NOMO-1 (cell line): ENCODE measurements at regions not wholly inside any gene's neighbourhood (a gene's known extent, or its start where the extent isn't known, plus 50 kb on each side); places are given as distances from the start of the nearest gene placed in this dataset.
A peak's percentile ranks its signal among the peaks of the same experiment; 100 is the strongest.
"Not testable (repeated sequence)": the region's sequence is repeated elsewhere in the genome, so short reads cannot be mapped to it uniquely, and the experiment has no call there.

ENCODE experiments used
- DNase-seq, 2 experiments: peaks; one replicate each; lab custom pipeline; 2025; ENCODE audit not compliant: unreplicated experiment in 2 of 2; lab: John Stamatoyannopoulos, UW

DNA sequence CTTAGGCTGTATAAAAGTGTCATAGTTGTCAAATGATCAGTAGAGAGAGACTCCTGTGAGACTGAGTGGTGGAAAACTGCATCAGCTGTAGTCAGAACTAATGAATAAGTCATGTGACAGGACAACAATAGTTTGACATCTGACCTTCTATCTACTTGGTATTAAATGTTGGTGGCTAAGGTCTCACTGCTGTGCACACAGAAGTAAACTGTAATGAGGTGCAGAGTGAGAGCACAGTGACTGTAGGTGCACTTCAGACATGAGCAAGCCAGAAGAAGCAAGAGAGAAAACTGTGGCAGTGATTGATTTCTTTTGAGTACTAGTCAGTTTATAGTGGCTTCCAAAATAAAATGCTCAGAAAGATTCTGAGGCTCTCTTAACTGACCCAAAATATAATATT is 803.6 kb downstream of the RAPGEF2 start:
- no peak for DNase-seq

DNA sequence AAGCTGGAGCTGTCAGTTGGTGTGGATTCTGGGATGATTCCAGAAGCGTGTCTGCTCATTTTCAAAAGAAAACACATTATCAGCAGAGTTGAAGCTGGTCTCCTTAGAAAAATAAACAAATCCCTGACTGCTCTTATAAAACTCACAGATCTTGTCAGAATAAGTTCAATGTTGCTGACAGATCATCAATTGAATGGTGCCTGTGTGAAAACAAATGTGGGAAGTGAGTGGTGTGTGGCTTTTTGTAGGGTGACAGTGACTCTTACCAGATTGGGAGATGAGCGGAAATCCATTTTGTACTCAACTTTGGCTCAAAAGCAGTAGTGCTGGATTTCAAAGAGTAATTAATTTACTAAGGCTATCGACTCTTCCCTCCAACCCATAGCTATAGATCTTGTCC is 807.8 kb downstream of the RAPGEF2 start:
- DNase-seq = no peak

DNA sequence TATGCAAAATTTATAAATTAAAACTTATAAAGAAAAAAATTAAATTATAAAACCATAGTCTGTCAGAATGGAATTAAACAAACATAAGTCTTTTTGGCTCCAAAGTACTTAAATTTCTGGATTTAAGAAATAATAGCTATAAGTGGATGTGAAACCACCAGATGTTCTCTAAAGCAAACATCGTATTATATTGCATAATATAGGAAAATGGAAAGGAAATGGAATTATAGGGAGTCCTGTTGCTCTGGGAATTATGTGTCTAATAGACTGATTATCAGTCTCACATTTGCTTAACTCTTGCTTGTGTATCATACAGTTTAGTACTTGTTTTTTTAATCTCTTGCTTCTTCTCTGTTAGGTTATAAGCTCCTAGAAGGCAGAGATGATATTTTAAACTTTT is 819.2 kb downstream of the RAPGEF2 start:
- no peak for DNase-seq

DNA sequence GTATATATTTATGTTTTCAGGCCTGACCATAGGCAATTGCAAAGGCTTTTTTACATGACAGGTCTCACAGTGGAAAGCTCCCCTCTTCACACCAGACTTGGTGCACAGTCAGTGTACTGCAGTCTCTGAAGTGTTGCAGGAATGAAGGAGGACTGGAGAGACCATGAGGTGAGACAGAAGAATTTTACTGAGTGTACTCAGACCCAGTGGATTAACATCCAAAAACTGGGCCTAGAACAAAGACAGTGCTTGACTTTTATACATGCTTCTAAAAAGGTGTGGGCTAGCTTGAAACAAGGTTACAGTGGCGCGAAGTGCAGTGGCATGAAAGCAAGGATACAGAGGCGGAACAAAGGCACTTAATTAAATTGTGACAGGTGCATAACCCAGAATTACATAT is 822.9 kb downstream of the RAPGEF2 start:
- DNase-seq = no peak

DNA sequence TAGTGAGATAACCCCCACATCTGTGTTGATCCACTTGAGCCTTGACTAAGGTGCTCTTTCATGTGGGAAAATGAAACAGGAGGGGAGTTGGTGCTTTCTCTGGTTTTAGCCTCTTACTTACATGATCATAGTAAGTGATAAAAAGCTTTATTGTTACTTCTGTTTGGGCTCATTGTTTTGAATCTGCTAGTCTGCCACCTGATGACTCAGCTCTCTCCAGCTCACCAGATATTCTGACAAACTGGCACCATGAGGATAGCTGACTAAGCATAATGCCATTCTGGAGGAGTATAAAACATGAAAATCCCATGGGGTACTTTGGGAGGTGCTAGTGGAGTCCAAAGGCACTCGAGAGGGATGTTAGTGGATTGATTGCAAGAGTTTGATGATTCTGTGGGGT is 824.0 kb downstream of the RAPGEF2 start:
- DNase-seq = no peak

DNA sequence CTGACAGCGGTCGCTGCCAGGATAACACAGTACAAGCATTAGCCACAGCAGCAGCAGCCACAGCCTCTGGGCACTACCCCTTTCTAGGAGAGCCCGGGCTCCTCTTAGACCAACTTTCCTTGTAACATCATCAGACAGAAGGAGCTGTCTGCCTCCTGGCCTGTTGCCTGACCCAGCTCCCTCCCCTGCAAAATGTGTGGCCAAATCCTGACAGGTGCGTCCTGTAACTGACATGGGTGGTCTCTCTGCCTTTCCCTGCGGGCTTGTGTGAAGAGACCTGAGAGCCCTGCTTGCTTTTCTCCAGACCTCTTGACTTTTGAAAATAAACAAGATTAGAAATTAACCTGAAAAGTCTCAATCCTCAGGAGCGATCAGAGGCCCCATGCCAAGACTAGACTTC is 824.9 kb downstream of the RAPGEF2 start:
- DNase-seq = no peak

DNA sequence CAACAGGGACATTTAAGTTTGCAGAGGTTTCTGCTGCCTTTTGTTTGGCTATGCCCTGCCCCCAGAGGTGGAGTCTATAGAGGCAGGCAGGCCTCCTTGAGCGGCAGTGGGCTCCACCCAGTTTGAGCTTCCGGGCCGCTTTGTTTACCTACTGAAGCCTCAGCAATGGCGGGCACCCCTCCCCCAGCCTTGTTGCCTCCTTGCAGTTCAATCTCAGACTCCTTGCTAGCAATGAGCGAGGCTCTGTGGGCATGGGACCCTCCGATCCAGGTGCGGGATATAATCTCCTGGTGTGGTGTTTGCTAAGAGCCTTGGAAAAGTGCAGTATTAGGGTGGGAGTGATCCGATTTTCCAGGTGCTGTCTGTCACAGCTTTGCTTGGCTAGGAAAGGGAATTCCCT is 831.7 kb downstream of the RAPGEF2 start:
- DNase-seq = not testable (repeated sequence)

DNA sequence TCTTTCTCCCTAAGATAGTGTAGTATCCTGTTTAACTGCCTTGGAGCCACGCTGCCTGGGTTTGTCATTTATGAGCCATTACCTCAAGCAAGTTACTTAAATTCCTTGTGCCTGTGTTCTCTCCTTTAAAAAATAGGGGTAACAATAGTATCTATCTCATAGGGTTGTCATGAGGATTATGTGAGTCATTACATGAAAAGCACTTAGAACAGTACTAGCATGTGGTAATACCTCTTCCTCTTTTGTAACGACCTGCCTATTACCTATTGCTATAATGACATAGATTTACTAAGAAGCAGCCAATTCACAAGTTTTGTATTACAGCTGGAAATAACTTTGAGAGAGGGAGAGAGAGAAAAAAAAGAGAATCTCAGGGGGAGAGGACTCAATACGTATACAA is 834.7 kb downstream of the RAPGEF2 start:
- DNase-seq = peak in 1 of 2 experiments; percentile 29

DNA sequence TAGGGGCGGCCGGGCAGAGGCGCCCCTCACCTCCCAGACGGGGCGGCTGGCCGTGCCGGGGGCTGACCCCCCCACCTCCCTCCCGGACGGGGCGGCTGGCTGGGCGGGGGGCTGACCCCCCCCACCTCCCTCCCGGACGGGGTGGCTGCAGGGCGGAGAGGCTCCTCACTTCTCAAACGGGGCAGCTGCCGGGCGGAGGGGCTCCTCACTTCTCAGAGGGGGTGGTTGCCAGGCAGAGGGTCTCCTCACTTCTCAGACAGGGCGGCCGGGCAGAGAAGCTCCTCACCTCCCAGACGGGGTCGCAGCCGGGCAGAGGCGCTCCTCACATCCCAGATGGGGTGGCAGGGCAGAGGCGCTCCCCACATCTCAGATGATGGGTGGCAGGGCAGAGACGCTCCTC is 836.8 kb downstream of the RAPGEF2 start:
- not testable (repeated sequence) for DNase-seq

DNA sequence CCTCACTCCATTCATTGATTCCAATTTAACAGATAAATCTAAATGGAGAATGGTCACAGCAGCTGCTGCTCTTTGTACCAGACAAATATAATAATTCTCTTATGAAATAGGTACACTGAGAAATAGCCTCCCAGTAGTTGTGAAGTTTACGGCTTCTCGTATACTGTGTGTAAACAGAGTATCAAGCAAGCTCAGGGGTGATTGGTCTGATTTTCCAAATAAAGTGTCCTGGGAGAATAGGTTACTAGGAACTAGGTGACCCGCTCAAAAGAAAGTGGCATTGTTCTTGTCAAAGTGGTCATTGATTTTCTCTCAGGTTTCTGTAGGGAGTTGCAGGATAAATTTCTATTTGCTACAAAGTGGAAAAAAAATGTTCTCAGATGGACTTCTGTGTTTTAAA is 838.2 kb downstream of the RAPGEF2 start:
- DNase-seq = no peak

DNA sequence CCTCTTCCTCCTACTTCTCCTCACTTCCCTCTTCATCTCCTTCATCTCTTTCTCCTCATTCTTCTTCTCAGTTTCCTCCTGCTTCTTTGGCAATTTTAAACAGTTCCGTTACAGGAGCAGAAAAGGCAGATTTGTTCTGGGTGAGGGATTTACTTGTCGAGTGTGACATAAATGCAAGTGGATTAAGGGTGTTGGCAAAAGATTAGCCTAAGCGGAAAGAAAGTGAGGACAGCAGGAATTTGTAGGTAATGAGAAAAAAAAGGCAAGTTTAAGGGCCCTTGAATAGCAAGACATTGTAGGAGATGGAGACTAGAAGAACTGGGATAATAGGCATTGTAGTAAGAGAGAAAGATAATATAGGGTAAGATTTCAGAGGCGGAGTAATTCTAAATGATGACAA is 841.6 kb downstream of the RAPGEF2 start:
- no peak for DNase-seq

DNA sequence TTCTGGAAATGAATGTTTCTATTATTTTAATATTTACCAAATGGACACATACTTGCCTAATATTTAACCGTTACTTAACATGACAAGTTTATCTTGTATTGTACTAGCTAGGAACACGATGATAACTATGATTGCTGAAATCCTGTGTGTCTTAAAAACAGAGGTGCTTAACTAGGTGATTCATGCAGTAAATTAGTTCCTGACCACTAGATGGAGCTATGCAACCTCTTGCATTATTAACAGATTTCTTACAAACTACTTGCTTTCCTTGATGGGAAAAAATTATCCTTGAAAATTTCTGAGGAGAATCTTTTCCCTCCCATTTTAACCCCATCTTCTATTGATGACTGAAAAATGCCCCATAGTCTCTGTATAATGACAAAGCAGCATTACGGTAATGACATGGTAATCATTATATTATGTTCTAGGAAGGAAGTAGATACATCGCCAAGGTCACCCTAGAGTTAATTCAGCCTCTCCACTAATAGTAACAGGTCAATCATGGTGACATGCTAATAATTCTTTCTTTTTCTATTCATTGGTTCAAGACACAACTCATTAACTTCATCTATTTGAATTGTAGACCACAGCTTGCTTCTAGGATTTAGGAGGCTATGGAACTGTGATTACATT is 844.2 kb downstream of the RAPGEF2 start:
- peak in 1 of 2 experiments; percentile 6 for DNase-seq

DNA sequence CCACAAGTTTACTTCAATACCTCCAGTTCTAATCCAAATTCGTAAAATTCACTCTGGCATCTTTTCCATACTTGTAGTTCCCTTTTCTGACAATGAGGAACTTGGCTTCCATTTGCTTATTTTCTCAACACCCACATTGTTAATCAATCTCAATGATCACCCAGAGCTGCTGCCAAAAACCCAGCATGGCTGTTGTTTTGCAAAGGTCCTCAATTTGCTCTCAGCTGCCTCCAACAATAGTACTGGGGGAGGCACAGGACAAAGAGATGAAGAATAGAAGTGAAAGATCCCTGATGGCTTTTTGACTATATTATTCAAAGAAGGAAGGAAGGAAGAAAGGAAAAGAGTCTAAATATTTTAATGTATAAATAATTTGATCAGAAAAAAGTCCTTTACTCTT is 847.8 kb downstream of the RAPGEF2 start:
- DNase-seq = no peak

DNA sequence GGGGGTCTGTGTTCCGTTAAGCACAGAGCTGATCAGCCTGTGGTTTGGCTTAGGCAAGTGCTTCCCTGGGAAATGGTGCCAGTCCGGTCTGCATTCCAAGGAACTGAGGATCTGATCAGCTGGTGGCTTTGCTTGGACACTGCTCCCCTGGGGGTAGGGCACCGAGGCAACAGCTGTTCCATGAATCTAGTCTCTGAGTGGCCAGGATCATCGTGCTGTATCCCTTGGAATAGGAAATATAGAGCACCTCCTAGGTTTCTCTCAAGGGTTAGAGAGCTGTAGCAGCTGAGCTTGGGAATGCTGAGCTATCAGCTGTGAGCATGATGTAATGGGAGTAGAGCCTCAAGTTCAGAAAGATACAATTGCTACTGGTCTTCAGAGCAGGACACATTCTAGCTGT is 863.9 kb downstream of the RAPGEF2 start:
- DNase-seq = no peak

DNA sequence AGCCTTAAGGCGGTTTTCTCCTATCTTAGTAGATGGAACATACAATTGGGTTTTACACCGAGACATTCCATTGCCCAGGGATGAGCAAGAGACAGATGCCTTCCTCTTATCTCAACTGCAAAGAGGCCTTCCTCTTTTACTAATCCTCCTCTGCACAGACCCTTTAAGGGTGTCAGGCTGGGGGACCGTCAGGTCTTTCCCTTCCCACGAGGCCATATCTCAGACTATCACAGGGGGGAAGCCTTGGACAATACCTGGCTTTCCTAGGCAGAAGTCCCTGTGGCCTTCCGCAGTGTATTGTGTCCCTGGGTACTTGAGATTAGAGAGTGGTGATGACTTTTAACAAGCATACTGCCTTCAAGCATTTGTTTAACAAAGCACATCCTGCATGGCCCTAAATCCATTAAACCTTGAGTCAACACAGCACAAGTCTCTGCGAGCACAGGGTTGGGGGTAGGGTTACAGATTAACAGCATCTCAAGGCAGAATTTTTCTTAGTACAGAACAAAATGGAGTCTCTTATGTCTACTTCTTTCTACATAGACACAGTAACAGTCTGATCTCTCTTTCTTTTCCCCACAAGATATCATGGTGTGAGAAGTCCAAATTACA is 874.1 kb downstream of the RAPGEF2 start:
- not testable (repeated sequence) for DNase-seq

DNA sequence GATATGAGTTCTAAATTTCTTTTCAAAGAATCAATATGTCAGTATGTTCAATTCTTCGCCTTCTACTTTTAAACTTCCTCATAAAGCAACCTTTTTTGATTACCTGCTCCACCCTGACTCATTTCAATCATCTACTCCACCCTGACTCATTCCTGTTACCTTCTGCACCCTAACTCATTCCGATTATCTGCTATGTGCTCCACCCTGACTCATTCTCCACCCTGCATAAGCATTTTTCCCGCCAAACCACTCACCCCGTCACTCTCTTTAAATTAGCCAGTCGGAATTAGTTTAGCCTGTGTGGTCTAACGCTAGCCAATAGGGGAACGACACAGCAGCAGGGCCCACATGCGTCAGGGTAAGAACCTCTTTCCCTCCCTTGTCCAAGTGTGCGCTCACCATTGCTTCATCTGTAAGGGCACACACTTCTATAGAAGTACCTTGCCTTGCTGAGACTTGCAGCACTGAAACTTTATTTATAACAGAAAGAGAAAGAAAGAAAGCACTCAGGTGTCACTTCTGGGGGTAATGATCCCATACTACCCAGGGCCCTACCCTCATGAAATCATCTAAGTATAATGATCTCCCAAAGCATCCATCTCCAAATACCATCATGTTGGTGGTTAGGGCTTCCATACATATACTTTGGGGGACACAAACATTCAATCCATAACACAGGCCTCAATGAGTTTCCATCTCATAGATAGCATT is 875.2 kb downstream of the RAPGEF2 start:
- DNase-seq = no peak

DNA sequence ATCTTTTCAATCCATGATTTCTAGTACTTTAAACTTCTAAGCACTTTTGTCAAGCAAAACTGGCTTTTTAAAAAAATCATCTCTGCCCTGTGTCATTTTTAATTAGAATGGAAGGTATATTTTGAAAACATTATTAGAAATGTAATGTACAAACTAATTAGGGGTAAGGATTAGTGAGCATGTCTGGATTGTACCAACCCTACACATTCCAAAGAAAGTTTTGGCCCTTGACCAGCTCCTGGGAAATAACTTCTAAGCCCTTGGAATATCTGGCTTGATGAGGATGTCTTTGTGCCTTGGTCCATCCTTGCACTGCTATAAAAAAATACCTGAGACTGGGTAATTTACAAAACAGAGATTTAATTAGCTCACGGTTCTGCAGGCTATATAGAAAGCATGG is 876.5 kb downstream of the RAPGEF2 start:
- no peak for DNase-seq

DNA sequence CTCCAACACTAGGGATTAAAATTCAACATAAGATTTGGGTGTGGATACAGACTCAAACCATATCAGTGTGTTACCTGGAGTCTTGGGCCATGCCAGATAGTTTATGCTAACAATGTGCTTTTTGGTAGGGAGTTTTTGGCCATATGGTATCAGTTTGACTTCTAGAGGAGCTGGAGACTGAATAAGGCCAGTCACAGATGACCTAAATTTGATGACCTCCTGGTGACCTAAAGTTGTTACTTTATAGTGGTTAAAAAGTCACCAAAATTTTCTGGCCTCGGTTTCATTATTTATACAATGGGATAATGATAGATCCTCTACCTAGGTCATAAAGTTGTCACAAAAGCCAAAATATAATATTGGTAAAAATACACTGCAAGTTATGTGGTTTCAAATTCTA is 877.1 kb downstream of the RAPGEF2 start:
- DNase-seq = no peak

DNA sequence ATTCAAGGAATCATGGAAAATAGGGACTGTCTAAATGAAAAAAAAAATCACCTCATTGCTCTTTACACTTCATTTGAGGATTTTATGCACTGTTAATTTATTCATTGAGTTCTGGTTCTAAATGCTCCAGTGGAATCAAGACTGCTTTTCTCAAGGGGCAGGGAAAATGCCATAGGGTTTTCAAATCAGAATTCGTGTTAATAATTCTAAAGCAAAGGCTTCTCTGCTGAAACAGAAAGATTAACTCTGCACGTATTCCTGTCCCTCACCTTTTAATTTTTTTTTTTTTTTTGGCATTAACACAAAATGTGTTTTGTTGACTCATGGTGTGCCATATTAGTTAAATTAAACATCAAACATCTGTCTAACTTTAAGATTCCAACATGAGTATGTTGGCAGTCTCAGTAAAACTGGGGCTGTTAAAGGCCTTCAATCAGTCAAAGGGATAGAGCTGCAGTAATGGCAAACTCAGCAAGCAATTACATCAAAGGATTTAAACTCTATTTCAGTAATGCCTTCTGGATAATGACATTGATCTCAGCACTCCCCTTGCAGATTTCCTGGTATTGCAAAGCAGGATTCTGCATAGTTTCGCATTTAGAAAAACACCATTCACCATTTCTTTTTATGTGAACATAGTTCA is 878.1 kb downstream of the RAPGEF2 start:
- no peak for DNase-seq

DNA sequence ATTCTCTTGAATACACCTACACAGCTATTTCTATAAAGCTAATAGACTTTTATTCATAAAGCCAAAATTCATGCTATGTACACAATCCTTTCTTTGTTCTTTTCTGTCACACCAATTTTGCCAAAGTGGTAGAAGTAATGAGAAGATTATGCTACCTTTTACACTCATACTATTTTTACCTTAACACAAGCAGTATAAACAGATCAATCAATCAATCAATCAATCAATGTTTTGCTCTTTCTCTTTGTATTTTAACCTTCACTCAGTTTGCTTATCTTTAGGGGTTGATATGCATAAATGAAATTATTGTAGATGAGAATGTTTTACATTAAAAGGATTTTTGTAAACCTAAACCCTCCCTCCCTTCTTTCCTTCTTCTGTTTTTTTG is 878.6 kb downstream of the RAPGEF2 start:
- DNase-seq = no peak

DNA sequence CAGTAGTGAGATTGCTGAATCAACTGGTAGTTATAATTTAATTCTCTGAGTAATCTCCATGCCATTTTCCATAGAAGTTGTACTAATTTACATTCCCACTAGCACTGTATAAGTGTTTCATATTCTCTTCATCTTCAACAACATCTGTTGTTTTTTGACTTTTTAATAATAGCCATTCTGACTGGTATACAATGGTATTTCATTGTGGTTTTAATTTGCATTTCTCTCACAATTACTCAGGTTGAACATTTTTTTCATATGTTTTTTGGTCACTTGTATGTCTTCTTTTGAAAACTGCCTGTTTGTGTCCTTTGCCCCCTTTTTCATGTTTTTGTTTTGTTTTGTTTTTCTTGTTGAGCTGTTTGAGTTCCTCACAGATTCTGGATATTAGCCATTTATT is 880.2 kb downstream of the RAPGEF2 start:
- no peak for DNase-seq
